CD1c-positive myeloid dendritic cell (primary cell): ENCODE measurements at regions not wholly inside any gene's neighbourhood (a gene's known extent, or its start where the extent isn't known, plus 50 kb on each side); places are given as distances from the start of the nearest gene placed in this dataset.
"Not testable (repeated sequence)": the region's sequence is repeated elsewhere in the genome, so short reads cannot be mapped to it uniquely, and the experiment has no call there.

ENCODE experiments used
- DNase-seq: peaks from one replicate; pipeline ENCODE4 v3.0.0-alpha.2; 2016; ENCODE audit errors: extremely low spot score

DNA sequence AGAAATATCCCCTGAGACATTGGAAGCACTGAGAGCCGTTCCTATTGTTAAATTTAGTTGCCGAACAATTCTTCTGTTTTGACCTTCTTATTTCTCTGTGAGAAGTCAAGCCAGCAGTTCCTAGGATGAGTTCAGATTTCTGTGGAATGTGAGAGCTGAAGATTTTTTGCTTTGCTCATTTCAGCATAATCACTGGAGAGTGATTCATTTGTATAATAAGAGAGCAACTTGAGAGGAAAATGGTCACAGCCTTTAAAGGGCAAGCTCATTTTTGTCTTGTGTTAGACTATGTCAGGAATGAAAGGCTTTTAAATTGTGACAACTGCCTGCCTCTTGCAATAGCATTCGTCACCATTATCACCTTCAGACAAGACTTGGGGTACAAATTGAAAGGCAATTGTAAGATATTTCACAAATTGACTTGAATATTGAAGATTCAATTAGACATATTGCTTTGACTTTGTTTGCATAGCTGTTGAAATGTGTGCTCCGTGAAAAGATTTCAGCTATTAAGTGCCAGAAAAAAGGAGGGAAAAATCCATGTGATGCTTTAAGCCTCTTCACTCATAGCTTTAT is 900.0 kb upstream of the GOT2 start:
- DNase-seq, result no peak

DNA sequence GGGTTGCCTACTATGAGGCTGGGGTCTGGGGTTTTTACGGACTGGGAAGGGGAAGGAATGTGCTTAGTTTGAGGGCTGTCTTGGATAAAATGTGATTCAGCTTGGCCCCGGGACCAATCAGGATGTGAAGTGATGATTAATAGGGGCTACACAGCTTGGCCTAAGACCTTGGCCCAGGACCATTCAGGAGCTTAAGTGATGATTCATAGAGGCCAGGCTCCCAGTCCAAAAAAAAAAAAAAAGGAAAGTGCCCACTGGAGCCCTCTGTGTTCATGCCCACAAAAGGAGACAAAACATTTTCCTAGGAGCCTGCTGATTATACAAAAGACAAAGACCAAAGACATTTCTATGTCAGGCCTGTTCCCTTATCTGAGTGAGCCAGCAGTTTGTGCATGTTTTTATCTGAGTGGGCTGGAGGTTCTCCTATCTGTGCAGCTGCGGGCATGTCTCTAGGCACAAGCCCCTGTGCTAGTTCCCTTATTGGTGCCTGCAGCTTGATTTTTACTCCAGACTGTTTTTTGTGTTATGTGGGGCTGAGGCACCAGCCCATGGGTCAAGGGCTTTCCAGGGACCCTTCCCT is 898.2 kb upstream of the GOT2 start:
- no peak for DNase-seq

DNA sequence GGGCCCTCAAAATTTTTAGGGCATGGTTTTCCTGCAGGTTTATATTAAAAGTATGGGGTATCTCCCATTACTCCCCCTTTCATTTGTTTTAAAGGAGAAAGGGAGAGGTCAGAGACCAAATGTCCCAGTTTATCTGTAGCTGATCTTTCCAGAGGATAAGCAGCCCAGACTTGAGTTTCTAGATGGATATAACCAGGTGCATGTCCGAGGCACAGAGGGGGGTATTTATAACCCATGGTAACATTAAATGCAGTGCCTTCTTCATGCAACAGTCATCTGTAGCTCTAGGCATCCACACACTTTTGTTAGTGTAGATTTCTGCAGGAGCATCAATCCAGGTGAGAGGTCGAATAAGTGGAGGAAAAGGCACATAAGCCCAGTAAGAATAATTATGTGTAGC is 890.3 kb upstream of the GOT2 start:
- not testable (repeated sequence) for DNase-seq

DNA sequence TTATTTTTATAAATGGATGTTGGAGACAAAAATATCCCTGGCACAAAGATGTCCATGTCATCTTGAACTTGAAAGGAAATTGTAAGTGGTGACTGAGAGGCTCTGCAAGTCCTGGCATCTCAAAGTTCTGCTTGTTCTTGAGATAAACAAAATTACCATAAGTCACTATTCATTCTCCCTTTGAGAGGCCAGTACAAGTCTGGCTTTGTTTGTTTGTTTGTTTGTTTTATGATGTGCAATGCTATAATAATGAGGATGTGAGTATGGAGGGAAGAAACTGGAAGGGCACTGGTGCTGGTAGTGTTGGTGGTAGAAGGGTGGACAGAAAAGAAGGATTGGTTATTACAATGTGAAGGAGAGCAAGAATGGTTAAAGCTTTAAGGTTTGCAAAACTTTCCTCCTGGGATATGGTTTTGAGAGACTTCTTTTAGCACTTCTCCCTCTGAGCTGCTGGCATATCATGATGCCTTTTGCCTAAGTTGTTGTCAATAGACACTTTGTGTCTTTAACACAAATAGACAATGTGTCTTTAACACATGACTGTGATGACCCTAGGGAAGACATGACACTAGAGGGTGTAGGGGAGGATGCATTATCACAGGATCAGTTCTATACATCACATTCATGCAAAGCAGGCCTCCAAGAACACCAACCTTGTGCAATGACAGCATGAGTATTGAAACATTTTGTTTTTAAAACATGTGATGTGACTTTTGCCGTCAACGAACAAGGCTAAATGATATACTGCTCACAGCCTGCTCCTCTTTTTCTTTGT is 880.5 kb upstream of the GOT2 start:
- DNase-seq, result no peak

DNA sequence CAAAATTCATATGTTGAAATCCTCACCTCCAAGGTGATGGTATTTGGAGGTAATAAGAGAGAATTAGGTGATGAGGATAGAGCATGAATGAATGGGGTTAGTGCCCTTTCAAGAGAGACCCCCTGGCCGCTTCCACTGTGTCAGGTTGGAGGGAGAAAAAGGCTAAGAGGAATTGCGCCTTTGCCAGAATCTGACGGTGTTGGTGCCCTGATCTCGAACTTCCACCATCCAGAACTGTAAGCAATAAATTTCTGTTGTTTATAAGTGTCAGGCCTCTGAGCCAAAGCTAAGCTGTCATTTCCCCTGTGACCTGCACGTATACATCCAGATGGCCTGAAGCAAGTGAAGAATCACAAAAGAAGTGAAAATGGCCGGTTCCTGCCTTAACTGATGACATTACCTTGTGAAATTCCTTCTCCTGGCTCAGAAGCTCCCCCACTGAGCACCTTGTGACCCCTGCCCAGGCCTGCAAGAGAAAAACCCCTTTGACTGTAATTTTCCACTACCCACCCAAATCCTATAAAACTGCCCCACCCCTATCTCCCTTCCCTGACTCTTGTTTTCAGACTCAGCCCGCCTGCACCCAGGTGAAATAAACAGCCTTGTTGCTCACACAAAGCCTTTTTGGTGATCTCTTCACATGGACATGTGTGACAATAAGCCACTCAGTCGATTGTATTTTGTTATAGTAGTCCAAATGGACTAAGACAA is 878.9 kb upstream of the GOT2 start:
- not testable (repeated sequence) for DNase-seq

DNA sequence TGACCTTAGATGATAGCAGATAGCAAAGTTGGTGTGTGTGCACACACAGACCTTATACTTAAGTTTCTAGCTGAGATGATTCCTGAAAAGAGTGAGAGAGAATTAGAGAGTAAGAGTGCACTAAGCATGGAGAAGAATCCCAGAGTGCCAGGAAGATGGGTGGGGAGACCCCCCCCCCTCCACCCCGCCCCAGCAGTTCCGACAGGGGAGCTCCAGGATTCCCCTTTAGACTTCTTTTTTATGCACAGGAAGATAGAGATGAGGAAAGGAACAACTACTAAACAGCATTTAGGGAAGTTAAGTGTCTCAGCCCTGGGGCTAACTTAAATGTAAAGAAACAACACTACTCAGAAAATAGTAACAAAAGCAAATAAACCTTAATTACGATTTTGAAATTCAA is 878.0 kb upstream of the GOT2 start:
- DNase-seq, result no peak

DNA sequence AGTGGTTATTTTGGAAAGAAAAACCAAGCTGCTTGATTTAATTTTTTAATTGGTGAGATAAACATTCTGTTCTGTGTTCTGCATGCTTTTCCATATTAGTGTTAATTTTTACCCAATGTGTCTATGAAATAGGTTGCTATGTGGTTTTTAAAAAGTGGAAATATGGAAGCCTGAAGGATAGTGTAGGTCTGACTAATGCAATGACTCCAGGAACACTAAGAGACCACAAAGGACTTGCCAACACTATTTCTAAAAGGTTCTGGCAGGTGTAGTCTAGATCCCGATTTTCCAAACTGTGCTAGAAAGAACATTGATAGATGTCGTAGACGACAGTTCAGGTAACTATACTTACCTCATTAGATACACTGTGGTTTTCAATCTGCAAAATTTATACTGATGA is 877.4 kb upstream of the GOT2 start:
- DNase-seq, result no peak

DNA sequence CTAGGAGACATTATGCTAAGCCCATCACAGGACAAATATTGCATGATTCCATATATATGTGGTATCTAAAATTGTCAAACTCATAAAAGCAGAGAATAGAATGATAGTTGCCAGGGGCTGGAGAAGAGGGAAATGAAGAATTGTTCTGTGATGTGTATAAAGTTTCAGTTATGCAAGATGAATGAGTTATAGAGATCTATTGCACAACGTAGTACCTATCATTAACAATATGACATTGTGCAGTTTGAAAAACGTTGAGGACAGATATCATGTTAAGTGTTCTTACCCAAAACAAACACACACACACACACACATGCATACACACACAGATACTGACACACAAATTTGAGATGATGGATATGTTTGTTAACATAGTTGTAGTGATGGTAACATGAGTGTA is 871.6 kb upstream of the GOT2 start:
- no peak for DNase-seq

DNA sequence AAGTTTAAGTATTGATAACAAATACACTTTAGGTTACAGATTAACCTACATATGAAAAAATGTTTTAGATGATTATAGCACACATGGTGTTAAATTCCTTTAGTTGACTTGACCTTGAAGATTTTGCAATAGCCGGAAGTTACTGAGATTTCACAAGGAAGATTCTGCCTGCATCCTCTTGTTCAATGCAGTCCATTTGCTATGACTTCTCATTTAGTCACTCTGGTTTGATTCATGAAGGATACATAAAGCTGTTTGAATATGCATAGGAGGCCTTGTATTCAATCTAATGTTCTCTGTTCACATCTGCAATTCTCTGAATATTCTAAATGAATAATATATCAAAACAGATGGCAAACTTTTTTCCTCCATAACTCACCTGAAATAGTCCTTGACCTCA is 870.2 kb upstream of the GOT2 start:
- no peak for DNase-seq

DNA sequence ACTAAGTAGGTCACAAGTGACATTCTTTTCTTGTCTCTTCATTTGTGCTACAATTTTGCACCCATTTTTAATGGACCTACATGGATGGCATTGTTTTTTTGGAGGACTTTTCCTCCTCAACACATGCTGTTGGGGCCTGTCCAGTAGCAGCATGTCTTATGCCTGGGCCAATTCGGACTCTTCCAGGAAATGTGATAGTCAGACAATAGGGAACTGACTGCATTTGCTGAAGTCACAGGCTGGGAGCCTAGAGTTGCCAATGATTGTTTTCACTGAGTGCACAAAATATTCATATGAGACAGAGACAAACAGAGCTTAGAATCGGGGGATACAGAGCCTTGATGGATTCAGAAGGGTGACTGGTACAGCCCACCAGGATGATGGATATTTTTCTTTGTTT is 867.3 kb upstream of the GOT2 start:
- no peak for DNase-seq

DNA sequence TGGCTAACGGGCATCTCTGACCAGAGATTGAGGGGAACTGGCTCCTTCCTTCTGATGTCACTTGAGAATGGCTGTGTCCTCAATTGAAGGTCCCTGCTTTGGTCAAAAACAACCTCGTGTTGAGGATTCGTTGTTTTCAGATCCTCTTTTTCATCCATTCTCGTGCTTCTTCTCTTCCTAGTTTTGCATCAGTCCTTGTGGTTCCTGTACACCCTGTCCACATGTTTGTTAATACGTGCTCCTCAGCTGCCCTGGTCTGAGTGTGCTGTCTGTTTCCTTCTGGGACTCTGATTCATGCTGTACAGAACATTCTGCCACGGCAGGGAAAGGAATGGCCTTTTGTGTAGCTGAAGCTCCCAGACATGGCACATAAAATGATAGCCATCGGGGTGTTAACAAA is 863.2 kb upstream of the GOT2 start:
- no peak for DNase-seq

DNA sequence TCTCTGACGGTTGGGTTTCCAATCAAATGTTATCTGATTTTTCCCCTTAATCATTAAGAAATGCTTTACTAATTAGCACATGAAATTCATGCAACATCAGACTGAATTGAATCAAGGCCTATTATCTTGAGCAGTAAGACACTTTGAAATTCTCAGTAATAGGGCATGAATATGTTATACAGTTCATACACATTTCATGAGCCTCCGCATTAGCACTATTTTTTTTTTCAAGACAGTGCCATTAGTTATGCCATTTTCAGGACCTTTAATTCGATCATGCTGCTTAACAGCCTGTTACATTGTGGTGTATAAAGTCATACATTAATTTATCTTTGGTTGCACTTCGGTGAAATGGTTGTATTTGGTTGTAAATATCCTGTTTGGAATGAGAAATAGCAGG is 862.6 kb upstream of the GOT2 start:
- no peak for DNase-seq

DNA sequence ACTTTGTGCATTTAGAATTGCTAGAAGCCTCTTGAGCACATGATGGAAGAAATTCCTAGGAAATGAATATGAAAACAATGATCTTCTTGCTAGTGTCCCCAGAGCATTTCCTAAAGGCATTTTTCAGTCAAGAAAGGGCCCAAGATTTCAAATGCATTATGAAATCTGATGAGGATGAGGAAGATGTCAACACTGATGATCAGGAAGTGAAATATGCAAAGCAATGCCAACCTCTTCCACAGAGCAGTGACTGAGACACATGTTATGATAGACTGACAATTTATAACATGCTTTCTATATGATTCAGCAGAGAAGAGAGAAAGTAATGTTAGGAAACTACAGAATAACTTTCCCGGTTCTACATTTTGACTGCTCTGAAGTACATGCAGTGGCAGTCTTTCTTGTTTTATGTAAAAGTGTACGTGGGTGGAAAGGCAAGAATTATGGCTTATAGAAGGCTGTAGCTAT is 859.1 kb upstream of the GOT2 start:
- no peak for DNase-seq

DNA sequence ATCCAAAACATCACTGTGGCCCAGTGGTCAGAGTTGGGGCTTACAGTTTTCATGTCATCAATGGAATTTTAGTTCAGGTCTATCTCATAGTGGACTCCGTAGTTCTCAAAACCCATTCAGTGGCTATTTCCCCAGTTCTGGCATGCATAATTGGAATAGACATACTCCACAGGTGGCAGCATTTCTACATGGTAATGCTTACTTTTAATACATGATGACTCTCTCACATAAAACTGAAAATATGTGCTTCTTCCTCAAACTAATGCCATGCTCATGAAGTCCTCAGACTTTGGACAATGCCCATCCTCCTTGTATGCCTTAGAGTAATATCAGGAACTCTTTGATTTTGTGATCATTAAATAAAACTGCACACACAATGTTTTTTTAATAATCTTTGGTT is 857.4 kb upstream of the GOT2 start:
- DNase-seq, result no peak

DNA sequence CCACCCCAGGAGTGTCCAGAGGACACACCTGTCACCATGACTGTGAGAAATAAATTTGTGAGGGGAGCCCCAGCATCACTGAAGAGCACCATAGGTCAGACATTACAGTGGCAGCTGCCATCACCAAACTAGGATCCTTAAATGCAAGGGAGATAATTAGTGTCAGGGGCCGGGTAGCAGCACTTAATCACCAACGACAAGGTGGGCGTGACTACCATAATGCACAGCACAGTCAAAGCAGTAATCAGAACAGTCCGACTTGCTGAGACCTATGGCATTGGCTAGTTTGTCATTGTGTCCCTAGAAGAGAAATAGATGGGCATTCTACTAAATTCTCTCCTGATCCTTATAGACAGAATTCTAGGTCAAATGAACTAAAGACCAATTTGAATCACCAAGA is 856.7 kb upstream of the GOT2 start:
- no peak for DNase-seq

DNA sequence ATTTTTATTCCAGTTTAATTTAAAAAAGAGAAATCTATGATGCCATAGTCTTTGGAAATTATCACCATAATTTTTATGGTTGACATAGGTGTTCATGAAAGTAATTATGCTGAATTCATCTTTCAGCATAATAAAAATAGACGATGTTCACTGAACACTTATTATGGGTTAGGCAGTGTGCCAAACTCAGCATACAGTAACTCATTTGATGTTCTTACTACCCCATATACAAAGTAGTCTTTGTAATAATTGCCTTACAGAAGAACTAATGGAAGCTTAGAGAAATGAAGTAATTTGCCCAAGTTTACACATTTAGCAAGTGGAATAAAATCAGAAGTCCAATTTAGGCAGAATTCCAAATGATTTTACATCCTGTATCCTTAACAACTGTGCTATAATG is 852.2 kb upstream of the GOT2 start:
- no peak for DNase-seq

DNA sequence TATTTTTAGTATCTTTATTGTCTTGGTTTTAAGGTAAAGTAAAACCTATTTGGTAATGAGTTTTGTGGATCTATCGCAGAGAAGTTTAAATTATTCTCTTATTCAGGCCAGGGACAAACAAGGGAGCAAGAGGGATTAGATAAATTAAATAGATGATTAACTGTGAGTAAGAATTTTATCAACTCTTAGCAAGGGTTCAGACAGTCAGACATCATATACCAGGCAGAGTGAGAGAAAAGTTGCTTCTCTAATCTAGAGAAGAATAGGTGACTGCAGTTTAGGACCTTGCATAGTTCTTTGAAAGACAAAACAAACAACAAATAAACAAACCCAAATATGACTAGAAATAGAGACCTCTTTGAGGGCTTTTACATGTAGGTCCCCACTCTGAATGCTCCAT is 840.2 kb upstream of the GOT2 start:
- DNase-seq, result no peak

DNA sequence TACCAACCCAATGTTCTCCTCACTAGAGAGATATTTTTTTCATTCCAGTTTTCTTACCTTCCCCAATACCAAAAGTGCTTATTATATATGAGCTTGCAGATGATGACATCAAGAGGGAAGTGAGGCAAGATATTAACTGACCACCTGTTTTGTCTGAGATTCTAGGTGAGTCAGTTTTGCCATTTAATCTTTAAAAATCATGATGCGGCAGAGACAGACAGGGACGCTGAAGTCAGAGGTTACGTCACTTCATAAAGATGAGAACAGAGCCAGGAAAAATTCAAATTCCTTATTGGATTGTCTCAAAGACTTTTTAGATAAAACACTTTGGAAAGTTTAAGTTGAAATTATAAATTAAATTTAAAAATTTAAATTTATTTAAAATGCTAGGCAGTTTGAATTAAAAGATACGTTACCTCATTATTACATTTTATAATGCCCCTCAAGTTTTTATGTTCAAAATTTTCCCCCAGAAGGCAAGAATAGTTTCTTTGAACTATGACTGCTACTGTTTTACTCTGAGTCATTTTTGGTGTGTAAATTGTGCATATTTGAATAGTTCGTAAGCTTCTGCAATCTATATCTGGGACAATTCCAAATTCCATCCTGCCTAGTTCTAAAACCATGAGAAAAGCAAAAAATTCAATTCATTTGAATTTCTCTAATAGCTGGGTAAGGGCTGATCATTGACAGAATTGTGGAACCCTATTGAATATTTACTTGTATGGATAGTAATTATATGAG is 839.6 kb upstream of the GOT2 start:
- no peak for DNase-seq

DNA sequence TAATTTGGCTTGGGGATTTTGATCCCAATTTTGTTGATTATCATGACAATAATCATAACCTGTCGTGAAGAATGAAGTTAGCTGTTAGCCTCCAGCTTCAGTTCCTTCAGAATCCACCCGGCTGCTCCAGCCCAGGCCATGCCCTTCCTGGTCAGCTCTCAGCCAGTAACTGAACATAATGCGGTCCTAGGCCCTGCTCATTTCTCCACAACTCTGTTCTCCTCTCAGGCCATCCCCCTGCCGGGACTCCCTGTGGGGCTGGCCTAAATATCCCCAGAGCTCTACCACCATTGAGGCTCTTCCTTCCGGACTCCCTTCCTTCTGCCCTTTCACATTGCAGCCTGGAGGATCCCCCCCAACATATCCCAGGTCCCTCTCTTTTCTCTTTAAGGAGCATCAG is 833.4 kb upstream of the GOT2 start:
- DNase-seq, result no peak

DNA sequence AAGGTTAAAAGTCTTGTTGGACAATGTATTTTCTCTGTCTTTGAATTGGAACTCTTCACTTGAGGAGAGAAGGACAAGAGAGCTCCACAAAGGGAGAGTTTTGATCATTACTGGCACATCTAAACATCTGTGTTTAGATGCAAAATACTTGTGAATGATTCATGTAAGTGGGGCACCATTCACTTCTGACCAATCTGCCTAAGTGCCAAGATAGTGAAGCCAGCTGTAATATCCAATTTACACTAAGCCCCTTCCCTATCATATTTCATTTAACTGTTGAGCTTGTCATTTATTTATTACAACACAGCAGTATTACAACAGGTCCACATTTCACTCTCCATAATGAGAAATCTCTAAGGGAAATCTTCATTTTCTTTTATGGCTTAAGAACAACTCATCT is 832.3 kb upstream of the GOT2 start:
- DNase-seq, result no peak

DNA sequence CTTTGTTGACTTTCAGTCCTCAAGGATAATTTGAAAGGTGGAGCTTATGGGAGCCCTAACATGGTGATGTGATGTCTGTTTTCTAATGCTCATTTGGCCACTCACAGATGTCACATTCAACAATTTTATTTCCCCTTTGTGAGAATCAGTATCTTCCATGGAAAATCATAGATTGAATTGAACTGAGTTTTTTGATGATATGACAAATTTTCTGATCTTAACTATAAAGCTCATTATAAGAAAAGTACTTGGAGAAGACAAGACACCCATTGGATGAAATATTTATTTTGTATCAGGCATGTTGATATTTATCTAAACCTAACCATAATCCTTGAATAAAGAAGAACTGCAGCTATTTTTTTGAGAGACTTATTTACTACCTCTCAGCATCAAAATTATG is 824.6 kb upstream of the GOT2 start:
- no peak for DNase-seq

DNA sequence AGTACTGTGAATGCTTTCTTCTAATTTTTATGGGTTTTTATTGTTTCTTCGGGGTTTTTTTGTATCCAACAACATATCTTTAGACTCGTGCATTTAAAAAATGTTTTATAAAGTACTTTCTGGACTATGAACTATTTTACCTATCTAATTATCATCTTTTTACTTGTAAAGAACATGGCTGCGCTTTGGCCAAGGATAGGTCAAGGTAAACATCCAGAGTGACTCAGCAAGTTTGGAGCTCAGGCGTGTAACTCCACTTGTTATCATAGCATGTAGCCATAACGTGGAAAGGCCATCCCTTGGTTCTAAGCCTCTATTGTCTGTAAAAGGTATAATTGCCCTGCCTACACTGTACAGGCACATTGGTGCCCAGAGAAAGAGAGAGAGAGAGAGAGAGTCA is 818.0 kb upstream of the GOT2 start:
- DNase-seq, result no peak
